ENCODE measurements at regions not wholly inside any gene's neighbourhood (a gene's known extent, or its start where the extent isn't known, plus 50 kb on each side); places are given as distances from the start of the nearest gene placed in this dataset.

- no peak for TF ChIP-seq CTCF (IDR thresholded peaks at IDR 0.05)
- TF ChIP-seq EP300 (IDR thresholded peaks at IDR 0.05), result no peak
Measured at GRCh38 chr6:121835662-121836061, 400.2 kb downstream of the GJA1 start.

All from ovary (tissue), 3 donors.